ENCODE measurements at regions not wholly inside any gene's neighbourhood (a gene's known extent, or its start where the extent isn't known, plus 50 kb on each side); places are given as distances from the start of the nearest gene placed in this dataset.

GRCh38 chr5:35324679-35325078, 94.4 kb upstream of the PRLR start:
- H3K4me3 ChIP-seq (replicated peaks in 1 of 2; ENCODE audit: low read depth in 2 of 2, low read length in 2 of 2), result no peak overlapping the region
- TF ChIP-seq, protein P1, sequence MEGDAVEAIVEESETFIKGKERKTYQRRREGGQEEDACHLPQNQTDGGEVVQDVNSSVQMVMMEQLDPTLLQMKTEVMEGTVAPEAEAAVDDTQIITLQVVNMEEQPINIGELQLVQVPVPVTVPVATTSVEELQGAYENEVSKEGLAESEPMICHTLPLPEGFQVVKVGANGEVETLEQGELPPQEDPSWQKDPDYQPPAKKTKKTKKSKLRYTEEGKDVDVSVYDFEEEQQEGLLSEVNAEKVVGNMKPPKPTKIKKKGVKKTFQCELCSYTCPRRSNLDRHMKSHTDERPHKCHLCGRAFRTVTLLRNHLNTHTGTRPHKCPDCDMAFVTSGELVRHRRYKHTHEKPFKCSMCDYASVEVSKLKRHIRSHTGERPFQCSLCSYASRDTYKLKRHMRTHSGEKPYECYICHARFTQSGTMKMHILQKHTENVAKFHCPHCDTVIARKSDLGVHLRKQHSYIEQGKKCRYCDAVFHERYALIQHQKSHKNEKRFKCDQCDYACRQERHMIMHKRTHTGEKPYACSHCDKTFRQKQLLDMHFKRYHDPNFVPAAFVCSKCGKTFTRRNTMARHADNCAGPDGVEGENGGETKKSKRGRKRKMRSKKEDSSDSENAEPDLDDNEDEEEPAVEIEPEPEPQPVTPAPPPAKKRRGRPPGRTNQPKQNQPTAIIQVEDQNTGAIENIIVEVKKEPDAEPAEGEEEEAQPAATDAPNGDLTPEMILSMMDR (IDR thresholded peaks at IDR 0.05; ENCODE audit: low read depth, low read length), result no peak
- DNase-seq (ENCODE audit: low read depth in 2 of 2), result no peak

GRCh38 chr5:35324201-35324600, 93.9 kb upstream of the PRLR start:
- no peak for DNase-seq (ENCODE audit: low read depth in 2 of 2)
- TF ChIP-seq, protein P1 (IDR thresholded peaks at IDR 0.05; ENCODE audit: low read depth, low read length), result no peak
- H3K4me3 ChIP-seq (replicated peaks in 1 of 2; ENCODE audit: low read depth in 2 of 2, low read length in 2 of 2), result no peak overlapping the region

DNA sequence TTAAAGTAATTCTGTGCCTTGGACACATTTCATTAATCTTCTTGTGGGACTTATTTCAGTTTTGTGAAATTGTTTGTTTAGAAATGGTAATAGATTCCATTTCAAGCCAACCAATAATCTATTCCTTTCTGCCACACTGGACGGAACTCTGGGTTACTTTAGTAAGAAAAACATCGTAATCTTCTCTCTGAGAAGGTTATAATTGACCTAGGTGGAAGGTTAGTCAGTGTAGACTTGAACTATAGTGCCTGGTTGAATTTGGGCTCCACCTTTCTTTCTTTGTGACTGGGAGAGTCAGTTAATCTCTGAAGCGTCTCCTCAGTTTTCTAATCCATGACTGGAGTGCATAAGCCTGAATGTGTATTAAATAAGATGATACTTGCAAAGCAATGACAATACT, 89.7 kb upstream of the PRLR start:
- TF ChIP-seq, protein P1 (IDR thresholded peaks at IDR 0.05; ENCODE audit: low read depth, low read length), result no peak
- no peak for DNase-seq (ENCODE audit: low read depth in 2 of 2)
- no peak overlapping the region for H3K4me3 ChIP-seq (replicated peaks in 1 of 2; ENCODE audit: low read depth in 2 of 2, low read length in 2 of 2)

- TF ChIP-seq, protein P1 (IDR thresholded peaks at IDR 0.05; ENCODE audit: low read depth, low read length), result no peak
- H3K4me3 ChIP-seq (replicated peaks in 1 of 2; ENCODE audit: low read depth in 2 of 2, low read length in 2 of 2), result no peak overlapping the region
- peak; percentile 3 to 46 for DNase-seq (ENCODE audit: low read depth in 2 of 2)
Measured at GRCh38 chr5:35319333-35320002, 89.2 kb upstream of the PRLR start.

DNA sequence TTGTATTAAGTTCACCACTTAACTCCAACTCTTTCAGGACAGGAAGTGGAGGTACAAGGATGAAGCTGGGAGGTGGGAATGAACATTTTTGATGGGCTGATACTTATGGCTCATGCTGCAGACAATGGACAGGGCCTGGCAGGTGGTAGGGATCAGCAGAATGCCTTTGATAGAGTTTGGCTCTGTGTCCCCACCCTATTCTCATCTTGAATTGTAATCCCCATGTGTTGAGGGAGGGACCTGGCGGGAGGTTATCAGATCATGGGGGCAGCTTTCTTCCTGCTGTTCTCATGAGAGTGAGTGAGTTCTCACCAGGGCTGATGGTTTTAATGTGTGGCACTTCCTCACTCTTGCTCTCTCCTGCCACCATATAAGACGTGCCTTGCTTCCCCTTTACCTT, 87.3 kb upstream of the PRLR start:
- DNase-seq (ENCODE audit: low read depth in 2 of 2), result no peak
- TF ChIP-seq, protein P1 (IDR thresholded peaks at IDR 0.05; ENCODE audit: low read depth, low read length), result no peak

DNA sequence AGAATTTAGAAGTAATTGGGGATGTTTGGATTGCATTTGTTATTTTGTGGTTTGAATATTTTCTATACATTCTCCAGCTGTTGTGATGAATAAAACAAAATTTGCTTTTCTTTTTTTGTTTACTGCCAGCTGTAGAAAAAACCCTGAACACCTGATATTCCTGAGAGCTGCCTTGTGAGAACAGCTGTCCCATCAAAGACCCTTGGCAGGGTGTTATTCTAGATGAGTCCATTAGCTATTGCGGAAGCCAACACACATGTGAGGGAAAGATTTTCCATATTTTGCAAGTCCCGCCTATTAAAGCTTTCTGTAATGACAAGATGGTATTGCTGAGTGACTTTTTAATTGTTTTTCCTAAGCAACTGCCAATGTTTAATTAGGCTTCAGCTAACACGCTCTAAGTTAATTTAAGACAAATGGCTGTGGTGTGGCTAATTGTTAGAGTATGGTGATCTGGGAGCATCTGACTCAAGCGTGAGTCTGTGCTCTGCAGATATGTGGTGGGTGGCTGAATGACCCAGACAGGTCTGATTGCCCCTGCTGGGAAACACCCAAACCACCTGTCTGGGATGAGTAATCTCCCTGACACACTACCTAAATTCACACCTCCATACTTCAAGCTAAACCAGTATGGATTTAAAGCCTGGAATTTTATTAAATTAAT, 86.5 kb upstream of the PRLR start:
- TF ChIP-seq, protein P1 (IDR thresholded peaks at IDR 0.05; ENCODE audit: low read depth, low read length), result no peak
- no peak for DNase-seq (ENCODE audit: low read depth in 2 of 2)
- H3K4me3 ChIP-seq (replicated peaks in 1 of 2; ENCODE audit: low read depth in 2 of 2, low read length in 2 of 2), result no peak overlapping the region

More for the DNA sequence above, 87.3 kb upstream of the PRLR start:
- H3K4me3 ChIP-seq (replicated peaks in 1 of 2; ENCODE audit: low read depth in 2 of 2, low read length in 2 of 2), result no peak overlapping the region
